HT1080 (cell line): ENCODE measurements at regions not wholly inside any gene's neighbourhood (a gene's known extent, or its start where the extent isn't known, plus 50 kb on each side); places are given as distances from the start of the nearest gene placed in this dataset.

Source experiments
- DNase-seq: peaks from one replicate; pipeline ENCODE4 v3.0.0-alpha.2; 2015; ENCODE audit warnings: low read depth

DNA sequence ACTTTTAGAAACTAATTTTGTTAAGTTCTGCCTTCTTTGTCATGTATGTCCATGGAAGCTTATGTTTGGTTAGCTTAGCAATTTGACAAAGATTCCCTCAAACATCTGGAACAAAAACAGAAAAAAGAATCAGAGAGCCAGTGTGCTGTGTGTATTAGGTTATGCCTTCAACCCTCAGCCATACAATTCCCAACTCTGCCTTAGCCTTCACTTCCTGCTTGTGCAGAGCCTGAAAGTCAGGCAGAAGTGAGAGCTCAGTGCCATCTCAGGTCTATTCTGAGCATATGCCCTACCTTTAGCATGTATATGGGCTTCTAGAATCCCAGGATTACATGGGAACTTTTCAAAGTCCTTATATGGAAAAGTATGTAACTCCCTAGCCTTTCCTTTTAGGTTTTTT lies 58.2 kb upstream of the STOX2 start:
- DNase-seq: no peak

DNA sequence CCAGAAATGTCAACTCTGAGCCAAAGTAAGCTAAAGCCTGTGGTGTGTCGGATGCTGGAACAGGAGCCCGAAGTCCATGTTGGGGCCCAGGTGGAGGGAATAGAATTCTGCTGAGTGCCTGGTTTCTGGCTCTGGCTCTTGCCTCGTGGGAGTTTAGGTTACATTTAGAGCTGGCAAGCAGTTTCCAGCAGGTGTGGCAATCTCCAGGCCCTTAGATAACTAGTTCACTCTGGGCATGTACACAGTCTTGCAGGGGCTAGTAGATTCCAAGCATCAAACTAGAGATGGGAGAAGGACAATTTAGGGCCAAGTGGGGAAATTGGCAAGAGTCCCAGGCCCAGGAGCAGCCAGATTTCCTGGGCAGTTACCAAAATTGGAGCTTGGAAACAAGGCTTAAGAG lies 56.3 kb upstream of the STOX2 start:
- no peak for DNase-seq

DNA sequence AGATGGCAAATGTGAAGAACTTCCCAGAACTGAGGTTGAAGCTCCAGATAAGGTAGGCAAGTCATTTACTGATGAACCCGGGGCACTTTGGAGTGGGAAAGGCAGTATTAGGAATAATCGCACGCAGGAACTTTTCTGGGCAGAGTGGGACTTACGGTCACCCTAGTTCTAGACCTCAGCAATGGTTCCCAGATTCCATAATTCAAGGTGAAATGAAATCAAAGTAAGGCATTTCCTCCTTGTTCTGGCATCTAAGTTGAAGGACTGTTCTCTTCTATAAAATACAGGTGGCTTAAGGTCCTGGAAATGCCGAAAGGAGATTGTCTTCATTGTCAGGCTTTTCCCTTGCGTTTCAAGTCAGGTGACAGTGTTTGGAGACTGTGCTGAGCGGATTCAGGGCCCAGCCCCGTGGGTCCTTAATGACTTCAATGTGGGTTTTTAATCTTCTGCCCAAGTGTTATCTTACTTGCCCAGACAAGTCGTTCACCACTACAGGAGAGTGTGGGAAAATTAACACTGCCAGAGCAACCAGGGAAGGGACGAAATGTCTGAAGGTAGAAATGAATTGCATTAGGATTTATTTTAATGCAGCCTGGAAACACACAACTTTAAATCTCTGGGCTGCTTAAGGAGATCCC lies 52.1 kb upstream of the STOX2 start:
- DNase-seq: no peak

DNA sequence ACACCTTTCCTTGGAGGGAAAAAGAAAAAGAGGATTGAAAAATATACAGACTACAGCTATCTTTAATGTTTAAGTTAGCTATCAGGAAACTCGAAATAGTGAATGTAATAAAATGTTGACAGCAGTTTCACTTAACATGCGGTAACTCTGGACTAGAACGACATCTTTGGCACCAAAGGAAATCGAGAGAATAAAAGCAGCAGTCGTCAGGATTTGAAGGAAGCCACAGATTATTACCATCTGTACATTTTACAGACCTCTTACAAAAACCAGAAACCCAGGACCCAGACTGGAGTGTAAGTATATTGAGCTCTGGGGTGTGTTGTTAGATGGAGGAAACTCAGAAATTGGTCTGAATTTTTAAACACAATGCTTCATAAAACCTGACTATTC lies 51.6 kb upstream of the STOX2 start:
- no peak for DNase-seq
